Umbilical cord (tissue), 1 donor: ENCODE measurements at regions not wholly inside any gene's neighbourhood (a gene's known extent, or its start where the extent isn't known, plus 50 kb on each side); places are given as distances from the start of the nearest gene placed in this dataset.
A peak's percentile ranks its signal among the peaks of the same experiment; 100 is the strongest.
"Not testable (repeated sequence)": the region's sequence is repeated elsewhere in the genome, so short reads cannot be mapped to it uniquely, and the experiment has no call there.

Experiments used
- DNase-seq: peaks from one replicate; pipeline ENCODE4 v3.0.0-alpha.2; 2015; ENCODE audit warnings: low spot score

DNA sequence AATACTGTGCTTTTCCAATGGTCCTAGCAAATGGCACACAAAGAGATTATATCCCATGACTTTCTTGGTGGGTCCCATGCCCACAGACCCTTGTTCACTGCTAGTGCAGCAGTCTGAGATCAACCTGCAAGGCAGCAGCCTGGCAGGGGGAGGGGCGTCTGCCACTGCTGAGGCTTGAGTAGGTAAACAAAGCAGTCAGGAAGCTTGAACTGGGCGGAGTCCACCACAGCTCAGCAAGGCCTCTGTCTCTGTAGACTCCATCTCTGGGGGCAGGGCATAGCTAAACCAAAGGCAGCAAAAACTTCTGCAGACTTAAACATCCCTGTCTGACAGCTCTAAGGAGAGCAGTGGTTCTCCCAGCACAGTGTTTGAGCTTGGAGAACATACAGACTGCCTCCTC, 82.9 kb downstream of the ZNF737 start:
- DNase-seq = no peak

DNA sequence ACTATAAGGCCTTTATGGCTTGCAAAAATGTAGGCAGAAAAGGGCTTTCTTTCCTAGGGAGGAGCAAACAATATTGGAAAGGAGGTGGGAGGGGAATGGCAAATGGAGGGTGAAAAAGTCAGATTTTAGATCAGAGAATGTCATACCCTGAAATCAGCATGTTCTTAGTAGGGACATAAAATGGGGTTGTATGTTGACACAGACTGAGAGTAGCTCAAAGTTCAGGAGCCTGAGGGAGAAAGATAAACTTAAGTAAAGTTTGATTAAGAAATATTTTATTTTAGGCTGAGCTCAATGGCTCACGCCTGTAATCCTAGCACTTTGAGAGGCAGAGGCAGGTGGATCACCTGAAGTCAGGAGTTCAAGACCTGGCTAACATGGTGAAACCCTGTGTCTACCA, 83.8 kb downstream of the ZNF737 start:
- no peak for DNase-seq

DNA sequence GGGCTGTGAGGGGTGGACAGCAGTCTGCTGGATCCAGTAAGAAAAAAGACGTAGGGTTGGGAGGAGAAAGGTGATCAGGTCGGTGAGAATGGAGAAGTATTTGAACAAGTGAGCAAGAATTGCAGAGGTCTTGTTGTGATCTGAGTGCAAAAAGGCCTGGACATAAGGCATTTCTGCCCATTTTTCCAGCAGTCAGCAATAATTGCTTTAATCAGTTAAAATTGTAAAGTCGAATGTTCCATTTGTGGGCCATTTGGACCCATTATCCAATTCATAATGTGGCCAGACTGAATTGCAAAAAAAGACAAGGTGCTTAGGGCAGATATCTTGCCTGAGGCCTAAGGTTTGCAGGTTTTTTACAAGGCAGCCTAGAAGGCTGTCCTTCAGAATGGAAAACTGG, 86.1 kb downstream of the ZNF737 start:
- no peak for DNase-seq

DNA sequence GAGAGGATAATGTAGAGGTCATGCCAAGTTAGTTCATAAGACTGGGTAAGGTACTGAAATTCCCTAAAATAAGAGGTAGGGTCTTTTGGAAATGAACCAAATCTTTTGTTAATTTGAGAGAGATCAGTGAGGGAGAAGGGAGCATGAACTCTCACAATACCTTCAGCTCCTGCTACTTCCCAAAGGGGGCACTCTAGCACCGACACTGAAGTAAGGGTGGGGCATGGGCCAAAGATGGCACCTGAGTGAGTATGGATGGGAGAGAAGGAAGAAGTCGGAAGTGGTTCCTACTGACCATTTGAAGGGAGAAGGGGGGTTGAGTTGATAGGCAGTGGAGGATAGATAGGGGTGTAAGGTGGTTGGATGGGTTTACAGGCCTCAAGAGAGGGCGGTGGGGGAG, 86.6 kb downstream of the ZNF737 start:
- DNase-seq = no peak

DNA sequence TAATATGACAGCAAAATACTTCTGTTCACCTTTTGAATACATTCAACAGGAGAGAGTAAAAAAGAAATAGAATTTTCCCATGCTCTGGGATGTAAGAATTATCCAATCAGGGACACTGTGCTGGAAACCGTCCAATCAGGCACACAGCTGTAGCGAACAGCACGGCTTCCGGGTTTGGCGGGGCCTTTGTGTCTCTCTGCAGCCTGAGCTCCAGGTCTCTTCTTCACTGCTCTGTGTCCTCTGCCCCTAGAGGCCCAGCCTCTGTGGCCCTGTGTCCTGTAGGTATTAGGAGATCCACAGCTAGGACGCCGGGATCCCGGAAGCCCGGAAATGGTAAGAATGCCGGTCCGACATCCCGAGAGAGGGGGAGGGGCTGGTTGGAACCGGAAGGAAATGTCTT, 92.7 kb downstream of the ZNF737 start:
- no peak for DNase-seq

DNA sequence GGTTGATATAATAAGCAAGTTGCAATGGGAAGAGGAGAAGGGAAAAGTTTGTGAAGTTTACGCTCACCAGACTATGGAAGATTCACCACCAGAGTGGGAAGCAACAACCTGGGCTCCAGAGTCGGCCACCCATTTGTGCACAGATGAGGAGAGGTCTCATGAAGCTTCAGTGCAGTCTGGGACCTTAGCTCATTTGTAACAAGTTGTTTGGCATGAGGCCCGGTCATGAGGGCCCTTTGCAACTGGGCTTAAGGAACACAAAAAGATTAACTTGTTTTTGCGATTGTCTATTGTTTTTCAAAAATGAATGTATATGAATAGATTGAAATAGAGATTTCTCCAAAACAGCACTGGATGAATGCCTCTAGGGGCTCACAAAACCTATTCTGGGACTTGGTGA, 94.2 kb downstream of the ZNF737 start:
- no peak for DNase-seq

DNA sequence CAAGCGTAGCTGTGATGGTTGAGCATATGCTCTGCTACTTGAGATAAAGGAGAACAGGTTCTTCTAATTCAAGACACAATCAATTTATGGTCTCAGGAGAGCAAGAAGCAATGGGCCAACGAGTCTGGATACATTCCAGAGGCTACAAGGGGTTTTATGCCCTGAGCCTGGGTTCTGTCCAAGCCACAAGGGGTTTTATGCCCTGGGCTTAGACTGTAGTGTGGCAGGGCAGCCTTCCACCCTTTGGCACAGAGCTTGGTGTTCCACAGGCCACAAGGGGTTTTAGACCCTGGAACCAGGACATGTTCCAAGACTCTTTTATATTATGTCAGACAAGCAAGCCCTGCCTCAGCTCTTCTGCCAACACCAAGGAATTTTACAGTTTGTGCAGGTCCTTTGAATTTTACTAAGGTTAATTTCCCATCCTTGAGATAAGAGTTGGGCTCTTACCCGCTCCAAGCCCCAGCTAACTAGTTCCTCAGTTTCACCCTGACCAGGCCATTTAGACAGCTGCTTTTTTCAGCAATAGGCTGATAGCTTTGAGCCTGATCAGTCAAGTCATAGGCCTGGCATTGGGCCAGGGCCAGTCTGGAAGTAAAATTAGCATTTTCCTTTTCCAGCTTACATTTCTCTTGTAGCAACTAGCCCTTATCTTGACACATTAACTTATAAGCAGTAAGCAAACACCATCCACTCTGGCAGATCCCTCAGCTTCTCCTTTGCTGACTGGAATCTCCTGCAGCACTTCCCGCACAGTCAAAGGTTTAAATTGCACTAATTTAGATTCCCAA, 95.0 kb downstream of the ZNF737 start:
- no peak for DNase-seq

DNA sequence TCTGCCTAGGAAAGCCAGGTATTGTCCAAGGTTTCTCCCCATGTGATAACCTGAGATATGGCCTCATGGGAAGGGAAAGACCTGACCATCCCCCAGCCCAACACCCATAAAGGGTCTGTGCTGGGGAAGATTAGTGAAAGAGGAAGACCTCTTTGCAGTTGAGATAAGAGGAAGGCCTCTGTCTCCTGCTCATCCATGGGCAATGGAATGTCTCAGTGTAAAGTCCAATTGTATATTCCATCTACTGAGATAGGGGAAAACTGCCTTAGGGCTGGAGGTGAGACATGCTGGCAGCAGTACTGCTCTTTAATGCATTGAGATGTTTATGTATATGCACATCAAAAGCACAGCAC, 99.0 kb downstream of the ZNF737 start:
- DNase-seq = not testable (repeated sequence)

DNA sequence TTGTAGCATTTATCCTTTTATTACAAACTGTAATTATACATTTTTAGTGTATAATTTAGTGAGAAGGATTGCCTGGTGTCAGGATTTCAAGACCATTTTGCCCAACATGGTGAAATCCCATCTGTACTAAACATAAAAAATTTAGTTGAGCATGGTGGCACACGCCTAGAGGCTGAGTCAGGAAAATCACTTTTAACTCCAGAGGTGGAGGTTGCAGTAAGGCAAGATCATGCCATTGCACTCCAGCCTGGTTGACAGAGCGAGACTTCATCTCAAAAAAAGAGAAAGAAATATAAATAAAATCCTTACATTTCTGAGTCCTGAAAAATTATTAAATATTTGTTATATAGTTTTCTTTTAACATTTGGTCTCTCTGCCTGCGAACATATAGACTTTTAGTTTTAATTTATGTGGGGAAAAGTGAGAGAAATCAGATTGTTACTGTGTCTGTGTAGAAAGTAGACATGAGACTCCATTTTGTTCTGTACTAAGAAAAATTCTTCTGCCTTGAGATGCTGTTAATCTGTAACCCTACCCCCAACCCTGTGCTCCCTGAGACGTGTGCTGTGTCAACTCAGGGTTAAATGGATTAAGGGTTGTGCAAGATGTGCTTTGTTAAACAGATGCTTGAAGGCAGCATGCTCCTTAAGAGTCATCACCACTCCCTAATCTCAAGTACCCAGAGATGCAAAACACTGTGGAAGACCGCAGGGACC, 99.5 kb downstream of the ZNF737 start:
- not testable (repeated sequence) for DNase-seq

DNA sequence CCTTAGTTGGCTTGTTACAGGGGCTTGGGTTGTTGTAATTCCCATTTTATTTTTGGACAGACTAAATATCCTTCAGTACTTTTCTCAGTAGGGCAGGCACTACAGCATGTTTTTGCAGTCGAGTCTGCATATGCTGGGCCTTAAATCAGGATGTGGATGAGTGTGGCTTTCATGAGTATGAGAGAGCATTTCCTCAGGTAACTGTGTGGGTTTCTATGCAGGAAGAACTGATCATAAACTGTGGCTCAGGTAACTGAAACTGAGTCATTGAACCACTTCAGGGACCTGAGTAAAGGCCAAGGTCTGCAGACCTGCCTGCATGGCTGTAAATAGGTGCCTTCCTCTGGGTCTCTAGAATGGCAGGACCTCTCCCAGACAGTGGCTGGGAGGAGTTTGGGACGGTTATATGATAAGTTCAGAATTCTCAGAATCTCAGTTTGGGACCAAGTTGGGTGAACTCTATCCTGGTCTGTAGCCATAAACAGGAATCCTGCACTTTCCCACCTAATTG, 112.1 kb downstream of the ZNF737 start:
- no peak for DNase-seq

DNA sequence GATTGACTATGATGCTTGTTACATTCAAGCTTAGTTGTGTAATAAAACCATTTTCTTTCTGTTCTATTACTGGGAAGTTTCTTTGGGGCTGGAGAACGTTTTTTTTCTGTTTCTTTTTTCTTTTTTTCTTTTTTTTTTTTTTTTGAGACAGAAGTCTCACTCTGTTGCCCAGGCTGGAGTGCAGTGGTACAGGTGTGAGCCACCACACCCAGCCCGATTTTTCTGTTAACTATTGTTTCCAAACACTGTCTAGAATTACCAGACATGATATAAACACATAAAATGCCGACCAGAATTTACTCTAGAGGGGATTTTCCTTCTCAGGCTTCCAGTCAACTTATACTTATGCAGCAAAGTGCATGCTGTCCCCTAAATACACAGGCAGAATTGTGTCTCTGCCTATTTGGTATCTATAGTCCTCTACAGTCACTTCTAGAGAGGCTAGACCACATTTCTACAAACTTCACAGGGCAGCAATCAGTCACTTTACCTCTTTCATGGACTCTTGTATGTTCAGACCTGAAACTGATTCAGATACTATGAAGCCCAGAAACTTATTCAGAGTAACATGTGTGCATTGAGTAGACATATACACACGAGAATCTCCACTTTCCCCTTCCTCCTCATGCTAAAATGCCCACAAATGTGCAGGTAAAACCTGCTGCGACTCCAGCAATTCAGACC, 121.2 kb downstream of the ZNF737 start:
- DNase-seq = no peak

DNA sequence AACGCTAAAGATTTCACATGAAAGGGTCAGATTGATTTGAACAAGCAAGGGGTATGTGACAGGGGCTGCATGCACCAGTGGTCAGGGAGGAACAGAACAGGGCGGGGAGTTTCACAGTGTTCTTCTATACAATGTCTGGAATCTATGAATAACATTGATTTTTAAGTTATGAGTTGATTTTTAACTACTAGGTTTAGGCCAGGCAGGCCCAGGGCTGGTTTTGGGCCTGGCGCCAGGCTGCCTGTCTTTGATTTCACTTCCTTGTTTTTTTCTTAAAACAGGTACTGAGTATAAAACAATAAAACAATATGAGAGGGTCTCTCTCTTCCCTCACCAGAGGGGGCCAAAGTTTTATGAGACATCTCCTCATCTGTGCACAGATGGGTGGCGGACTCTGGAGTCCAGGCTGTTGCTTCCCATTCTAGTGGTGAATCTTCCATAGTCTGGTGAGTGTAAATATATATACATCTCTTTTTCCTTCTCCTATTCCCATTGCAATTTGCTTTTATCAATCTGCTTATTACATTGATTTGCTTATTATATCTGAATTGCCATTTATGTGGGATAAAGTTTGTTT, 133.2 kb downstream of the ZNF737 start:
- DNase-seq = not testable (repeated sequence)

DNA sequence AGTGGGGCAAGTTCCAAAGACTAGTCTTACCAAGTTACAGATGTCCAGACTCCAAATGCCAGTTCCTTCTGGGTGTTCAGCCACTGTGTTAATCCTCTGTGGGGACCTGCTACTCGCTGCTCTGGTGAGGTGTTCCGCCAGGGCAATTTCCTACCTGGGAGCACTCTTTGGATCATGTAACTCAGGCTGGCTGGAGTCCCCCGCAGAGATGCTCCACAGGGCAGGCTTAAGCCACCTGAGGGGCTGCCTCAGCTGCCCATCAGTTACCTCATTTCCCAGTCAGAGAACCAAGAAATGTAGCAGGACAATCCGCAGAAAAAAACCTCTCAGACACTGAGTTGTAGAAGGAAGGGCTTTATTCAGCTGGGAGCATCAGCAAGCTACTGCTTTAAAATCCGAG, 133.8 kb downstream of the ZNF737 start:
- no peak for DNase-seq

DNA sequence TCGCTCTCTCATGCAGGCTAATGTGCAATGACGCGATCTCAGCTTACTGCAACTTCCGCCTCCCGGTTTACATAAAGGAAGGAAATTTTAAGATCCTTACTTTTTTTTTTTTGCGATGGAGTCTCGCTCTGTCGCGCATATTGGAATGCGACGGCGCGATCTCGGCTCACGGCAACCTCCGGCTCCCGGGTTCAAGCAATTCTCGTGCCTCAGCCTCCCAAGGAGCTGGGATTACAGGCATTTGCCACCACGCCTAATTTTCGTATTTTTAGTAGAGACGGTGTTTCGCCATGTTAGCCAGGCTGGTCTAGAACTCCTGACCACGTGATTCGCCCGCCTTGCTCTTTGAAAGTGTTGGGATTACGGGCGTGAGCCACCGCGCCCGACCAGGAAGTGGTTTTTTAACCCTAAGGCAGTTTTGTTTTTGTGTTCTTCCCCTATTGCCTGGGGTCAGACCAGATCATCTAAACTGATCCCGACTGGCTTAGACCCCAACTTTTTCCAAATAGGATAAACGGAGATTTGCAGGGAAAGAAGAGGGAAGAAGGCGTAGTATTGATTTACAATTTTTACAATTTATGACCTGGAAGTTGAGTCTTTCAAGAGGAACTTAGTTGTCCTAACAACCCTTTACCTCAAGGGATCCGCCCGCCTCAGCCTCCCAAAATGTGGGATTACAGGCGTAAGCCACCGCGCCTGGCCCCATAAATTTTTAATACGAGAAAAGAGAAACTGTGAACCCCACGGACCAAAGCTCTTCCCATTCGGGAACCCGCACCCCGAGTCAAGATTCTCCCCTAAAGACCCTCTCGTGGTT, 142.0 kb downstream of the ZNF737 start:
- peak; percentile 77 for DNase-seq

DNA sequence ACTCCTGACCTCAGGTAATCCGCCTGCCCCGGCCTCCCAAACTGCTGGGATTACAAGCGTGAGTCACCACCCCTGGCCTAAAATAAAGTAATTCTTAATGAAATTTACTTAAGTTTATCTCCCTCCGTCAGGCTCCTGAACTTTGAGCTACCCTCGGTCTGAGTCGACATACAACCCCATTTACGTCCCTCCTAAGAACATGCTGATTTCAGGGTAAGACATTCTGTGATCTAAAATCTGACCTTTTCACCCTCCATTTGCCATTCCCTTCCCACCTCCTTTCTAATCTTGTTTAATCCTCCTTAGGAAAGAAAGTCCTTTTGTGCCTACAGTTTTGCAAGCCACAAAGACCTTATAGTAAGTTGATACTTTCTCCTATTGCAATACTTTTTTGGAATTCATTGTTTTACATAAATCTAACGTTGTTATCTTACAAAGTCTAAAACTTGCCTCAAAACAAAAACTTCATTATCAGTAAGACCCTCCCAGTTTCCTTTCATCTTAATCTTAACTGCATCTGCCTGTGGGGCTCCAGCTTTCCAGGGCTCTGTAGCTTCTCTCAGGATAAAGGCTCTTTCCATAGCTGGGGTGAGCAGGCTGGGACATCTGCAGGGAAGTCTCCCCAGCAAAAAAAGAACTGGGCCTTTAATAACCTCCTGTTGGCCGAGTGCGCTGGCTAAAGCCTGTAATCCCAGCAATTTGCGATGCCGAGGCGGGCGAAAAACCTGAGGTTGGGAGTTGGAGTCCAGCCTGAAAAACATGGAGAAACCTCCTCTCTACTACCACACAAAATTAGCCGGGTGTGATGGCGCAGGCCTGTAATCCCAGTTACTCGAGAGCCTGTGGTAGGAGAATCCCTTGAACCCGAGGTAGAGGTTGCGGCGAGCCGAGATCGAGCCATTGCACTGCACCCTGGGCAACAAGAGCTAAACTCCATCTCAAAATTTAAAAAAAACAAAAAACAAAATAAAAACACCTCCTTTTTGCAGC, 143.1 kb downstream of the ZNF737 start:
- DNase-seq = peak; percentile 92

DNA sequence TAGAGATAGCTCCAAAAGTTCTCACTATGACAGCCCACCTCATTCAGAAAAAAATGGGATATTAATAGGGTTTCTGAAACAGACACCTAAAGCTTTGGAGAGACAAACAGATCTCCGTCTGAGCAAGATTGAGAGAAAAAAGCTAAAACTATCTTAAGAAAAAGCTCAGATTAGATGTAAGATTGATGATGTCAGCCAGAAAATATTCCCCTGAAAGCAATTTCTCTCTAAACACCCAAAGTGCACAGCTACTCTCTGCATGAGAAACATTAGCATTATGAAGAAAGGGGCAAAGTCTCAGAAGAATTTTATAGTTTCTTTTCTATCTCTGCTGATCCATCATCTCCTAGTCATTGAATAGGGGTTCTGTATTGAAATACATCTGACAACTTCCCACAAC, 148.9 kb downstream of the ZNF737 start:
- DNase-seq = peak; percentile 79

DNA sequence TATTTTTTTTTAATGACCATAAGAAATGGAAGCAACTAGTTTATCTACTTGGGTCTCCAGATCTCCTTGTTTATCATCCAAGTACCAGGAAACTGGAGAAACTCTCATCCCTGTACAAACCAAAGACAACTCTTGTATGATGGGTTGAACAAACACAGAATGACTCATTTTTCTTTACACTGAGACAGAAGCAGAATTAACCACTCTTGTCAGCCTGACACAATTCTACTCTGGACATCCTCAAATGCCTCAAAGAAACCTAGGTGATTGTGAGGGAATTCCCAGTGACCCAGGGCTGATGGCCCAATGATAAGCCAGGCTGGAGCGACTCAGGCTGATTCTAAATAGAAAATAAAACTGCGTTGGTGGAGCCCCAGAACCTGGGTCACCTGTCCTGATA, 151.5 kb downstream of the ZNF737 start:
- DNase-seq = peak; percentile 16

DNA sequence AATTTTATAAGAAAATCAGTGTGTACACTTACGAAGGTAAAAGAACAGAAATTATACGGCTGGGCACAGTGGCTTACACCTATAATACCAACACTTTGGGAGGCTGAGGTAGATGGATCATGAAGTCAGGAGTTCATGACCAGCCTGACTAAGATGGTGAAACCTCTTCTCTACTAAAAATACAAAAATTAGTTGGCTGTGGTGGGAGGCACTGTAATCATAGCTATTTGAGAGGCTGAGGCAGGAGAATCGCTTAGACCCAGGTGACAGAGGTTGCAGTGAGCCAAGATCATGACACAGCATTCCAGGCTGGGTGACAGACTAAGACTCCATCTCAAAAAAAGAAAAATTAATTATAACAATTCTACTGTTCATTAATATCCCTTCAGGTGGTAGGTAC, 151.9 kb downstream of the ZNF737 start:
- DNase-seq = no peak

DNA sequence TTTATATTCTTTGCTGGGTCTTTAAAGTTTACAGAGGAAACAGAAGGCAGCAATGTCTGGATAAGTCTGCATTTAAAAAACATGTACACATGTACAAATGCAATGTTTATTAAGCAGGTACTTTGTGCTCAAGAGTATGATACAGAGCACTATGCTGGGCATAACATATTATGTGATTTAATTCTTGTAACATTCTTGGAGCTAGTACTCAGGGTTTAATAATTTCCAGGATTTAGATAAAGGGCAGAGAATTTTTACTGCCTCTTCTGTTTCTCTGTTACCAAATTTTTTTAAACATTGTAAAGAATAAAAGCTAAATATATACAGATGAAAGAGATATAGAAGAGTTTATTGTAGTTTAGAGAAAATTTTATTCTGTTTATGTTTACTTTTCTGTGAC, 152.7 kb downstream of the ZNF737 start:
- peak; percentile 51 for DNase-seq

DNA sequence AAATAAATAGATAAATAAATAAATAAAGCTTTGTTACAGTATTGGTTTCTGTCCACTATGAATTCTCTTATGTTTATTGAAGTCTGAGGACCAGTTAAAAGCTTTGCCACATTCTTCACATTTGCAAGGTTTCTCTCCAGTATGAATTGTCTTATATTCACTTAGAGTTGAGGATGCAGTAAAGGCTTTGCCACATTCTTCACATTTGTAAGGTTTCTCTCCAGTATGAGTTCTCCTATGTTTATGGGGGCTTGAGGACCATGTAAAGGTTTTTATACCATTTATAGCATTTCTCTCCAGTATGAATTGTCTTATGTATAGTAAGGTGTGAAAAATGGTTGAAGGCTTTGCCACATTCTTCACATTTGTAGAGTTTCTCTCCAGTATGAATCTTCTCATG, 168.3 kb downstream of the ZNF737 start:
- no peak for DNase-seq
